ENCODE measurements at regions not wholly inside any gene's neighbourhood (a gene's known extent, or its start where the extent isn't known, plus 50 kb on each side); places are given as distances from the start of the nearest gene placed in this dataset.

- TF ChIP-seq CTCF (IDR thresholded peaks at IDR 0.05), result no peak
- no peak for TF ChIP-seq ZFX (IDR thresholded peaks at IDR 0.05; ENCODE audit: borderline replicate concordance)
These were observed 185.1 kb downstream of the PLPP3 start for GRCh38 chr1:56394298-56394697.

Measured in 22Rv1 (cell line).